ENCODE measurements at regions not wholly inside any gene's neighbourhood (a gene's known extent, or its start where the extent isn't known, plus 50 kb on each side); places are given as distances from the start of the nearest gene placed in this dataset.

DNA sequence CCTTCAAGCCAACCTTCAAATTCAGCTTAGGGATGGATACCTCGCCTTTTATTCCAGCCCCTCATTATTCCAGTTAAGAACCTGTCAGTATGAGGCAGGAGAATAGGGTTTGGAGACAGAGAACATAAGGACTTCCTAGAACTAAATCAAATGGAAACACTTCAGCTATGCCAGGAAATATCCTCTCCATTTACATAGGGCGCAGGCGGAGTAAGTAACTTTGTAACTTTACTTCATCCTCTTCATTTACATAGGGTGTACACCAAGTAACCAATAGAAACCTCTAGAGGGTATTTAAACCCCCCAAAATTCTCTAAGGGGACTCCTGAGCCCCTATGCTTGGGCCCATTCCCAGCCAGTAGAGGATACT is 75.4 kb upstream of the ATF3 start:
- TF ChIP-seq, protein P1, sequence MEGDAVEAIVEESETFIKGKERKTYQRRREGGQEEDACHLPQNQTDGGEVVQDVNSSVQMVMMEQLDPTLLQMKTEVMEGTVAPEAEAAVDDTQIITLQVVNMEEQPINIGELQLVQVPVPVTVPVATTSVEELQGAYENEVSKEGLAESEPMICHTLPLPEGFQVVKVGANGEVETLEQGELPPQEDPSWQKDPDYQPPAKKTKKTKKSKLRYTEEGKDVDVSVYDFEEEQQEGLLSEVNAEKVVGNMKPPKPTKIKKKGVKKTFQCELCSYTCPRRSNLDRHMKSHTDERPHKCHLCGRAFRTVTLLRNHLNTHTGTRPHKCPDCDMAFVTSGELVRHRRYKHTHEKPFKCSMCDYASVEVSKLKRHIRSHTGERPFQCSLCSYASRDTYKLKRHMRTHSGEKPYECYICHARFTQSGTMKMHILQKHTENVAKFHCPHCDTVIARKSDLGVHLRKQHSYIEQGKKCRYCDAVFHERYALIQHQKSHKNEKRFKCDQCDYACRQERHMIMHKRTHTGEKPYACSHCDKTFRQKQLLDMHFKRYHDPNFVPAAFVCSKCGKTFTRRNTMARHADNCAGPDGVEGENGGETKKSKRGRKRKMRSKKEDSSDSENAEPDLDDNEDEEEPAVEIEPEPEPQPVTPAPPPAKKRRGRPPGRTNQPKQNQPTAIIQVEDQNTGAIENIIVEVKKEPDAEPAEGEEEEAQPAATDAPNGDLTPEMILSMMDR (conservative IDR thresholded peaks at IDR 0.05; ENCODE audit: low read length), result no peak
- TF ChIP-seq EZH2phosphoT487 (IDR thresholded peaks at IDR 0.05; ENCODE audit: borderline replicate concordance, low read depth, low read length), result no peak

Data from OCI-LY7 (cell line).